ENCODE measurements at regions not wholly inside any gene's neighbourhood (a gene's known extent, or its start where the extent isn't known, plus 50 kb on each side); places are given as distances from the start of the nearest gene placed in this dataset.

DNA sequence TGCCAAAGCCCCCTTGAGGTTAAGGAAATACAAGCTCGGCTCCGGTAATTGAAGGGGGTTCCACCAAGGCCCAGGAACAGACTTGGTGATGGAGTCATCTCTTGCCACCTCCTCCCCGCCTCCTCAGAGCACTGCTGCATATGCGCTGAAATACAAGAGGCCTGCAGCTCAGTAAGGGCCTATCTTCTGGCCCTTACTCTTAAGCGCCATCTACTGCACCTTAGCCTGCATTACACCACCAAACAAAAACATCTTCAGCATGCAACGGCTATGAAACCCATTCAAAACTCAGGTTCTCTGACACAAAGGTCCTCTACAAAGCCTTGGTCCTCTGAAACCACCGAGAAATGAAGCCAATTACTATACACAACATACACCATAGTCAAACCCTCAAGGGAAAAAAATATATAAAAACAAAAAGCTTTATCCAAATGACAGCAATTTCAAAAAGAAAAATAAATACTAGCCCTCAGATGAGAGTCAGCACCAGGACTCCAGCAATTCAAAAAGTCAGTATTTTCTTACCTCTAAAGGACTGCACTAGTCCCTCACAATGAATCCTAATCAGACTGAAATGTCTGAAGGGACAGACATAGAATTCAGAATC lies 176.8 kb upstream of the TBX20 start:
- H3K27ac ChIP-seq (ENCODE audit: extremely low read depth, low read depth, low read length) = no peak overlapping the region
- no peaks in the 10 kb centered on the region for H3K27me3 ChIP-seq (ENCODE audit: control insufficient read depth in 2 of 2, insufficient read depth in 2 of 2, low read length in 2 of 2)
- CTCF ChIA-PET (ENCODE audit: low intra/inter-chr PET ratio) = no interaction called here
- H4K20me1 ChIP-seq (replicated peaks; ENCODE audit: control insufficient read depth, insufficient read depth, low read length) = no peaks in the 10 kb centered on the region
- H3K9ac ChIP-seq (ENCODE audit: insufficient read depth in 1 of 2, low read depth in 2 of 2, low read length in 2 of 2) = no peak overlapping the region
- H3K4me1 ChIP-seq (replicated peaks in 1 of 2; ENCODE audit: control insufficient read depth in 2 of 2, insufficient read depth in 2 of 2, low read length in 2 of 2) = no peaks in the 10 kb centered on the region
- under 1% methylated on average over 7 of the region's 7 CpGs for WGBS (ENCODE audit: insufficient coverage, low coverage, missing lambda C conversion rate)
- intact Hi-C loops (cut with micrococcal nuclease) (loop anchor here (10.0 kb wide), 1 partner anchor 236 kb away; no protein-coding TSS in a partner anchor), in situ Hi-C loops (cut with MboI) (no loop called here)
- no peaks in the 10 kb centered on the region for H3K9me3 ChIP-seq (replicated peaks; ENCODE audit: control insufficient read depth, insufficient read depth, low read depth, low read length)
- no TSS peak for BruUV-seq (replicated peaks)
- POLR2A ChIA-PET = no interaction called here
- no peak overlapping the region for H3K4me3 ChIP-seq
- H3K79me2 ChIP-seq (ENCODE audit: control insufficient read depth, insufficient read depth, low read length) = no peaks in the 10 kb centered on the region
- ATAC-seq = peak; percentile 90
- H3K9me1 ChIP-seq (ENCODE audit: control insufficient read depth, insufficient read depth, low read length) = no peaks in the 10 kb centered on the region
- no peak overlapping the region for H2AFZ ChIP-seq (ENCODE audit: low read depth, low read length)
- no peaks in the 10 kb centered on the region for H3K36me3 ChIP-seq (ENCODE audit: control insufficient read depth, insufficient read depth, low read length)
- no peak overlapping the region for H3K4me2 ChIP-seq (ENCODE audit: insufficient read depth, low read length)
- peak; percentile 49 to 57 (median 53) for DNase-seq (ENCODE audit: extremely low read depth in 1 of 4, low spot score in 3 of 4)
- peak; percentile 91 for FAIRE-seq
- no peak for TF ChIP-seq SMARCB1 (IDR thresholded peaks at IDR 0.05; ENCODE audit: insufficient read length, low read depth)
- no peak for TF ChIP-seq SMAD4 (CRISPR knock-in tag; conservative IDR thresholded peaks at IDR 0.05)
- TF ChIP-seq ZNF263 (CRISPR knock-in tag; IDR thresholded peaks at IDR 0.05; ENCODE audit: borderline replicate concordance) = no peak
- TF ChIP-seq, protein P1, sequence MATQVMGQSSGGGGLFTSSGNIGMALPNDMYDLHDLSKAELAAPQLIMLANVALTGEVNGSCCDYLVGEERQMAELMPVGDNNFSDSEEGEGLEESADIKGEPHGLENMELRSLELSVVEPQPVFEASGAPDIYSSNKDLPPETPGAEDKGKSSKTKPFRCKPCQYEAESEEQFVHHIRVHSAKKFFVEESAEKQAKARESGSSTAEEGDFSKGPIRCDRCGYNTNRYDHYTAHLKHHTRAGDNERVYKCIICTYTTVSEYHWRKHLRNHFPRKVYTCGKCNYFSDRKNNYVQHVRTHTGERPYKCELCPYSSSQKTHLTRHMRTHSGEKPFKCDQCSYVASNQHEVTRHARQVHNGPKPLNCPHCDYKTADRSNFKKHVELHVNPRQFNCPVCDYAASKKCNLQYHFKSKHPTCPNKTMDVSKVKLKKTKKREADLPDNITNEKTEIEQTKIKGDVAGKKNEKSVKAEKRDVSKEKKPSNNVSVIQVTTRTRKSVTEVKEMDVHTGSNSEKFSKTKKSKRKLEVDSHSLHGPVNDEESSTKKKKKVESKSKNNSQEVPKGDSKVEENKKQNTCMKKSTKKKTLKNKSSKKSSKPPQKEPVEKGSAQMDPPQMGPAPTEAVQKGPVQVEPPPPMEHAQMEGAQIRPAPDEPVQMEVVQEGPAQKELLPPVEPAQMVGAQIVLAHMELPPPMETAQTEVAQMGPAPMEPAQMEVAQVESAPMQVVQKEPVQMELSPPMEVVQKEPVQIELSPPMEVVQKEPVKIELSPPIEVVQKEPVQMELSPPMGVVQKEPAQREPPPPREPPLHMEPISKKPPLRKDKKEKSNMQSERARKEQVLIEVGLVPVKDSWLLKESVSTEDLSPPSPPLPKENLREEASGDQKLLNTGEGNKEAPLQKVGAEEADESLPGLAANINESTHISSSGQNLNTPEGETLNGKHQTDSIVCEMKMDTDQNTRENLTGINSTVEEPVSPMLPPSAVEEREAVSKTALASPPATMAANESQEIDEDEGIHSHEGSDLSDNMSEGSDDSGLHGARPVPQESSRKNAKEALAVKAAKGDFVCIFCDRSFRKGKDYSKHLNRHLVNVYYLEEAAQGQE (IDR thresholded peaks at IDR 0.05; ENCODE audit: borderline replicate concordance) = peak; percentile 50; the same call in 1 of the 2 replicates
- TF ChIP-seq, protein P1 (CRISPR knock-in tag; IDR thresholded peaks at IDR 0.05; ENCODE audit: low read depth) = no peak
- no peak for TF ChIP-seq ZKSCAN1 (IDR thresholded peaks at IDR 0.05; ENCODE audit: low read depth, low read length)
- TF ChIP-seq ZNF668 (CRISPR knock-in tag; IDR thresholded peaks at IDR 0.05) = no peak
- no peak for TF ChIP-seq KLF6 (CRISPR knock-in tag; IDR thresholded peaks at IDR 0.05; ENCODE audit: borderline replicate concordance)
- TF ChIP-seq TBL1XR1 (IDR thresholded peaks at IDR 0.05; ENCODE audit: low read length in 2 of 2) = no peak
- TF ChIP-seq RAD21 (CRISPR knock-in tag; conservative IDR thresholded peaks at IDR 0.05 in 1 of 2, IDR thresholded peaks at IDR 0.05 in 1 of 2) = peak; percentile 41 to 65
- TF ChIP-seq MTA3 (IDR thresholded peaks at IDR 0.05; ENCODE audit: borderline replicate concordance) = no peak
- TF ChIP-seq HNRNPL (IDR thresholded peaks at IDR 0.05; ENCODE audit: low read depth, low read length) = no peak
- TF ChIP-seq MEF2A (IDR thresholded peaks at IDR 0.05; ENCODE audit: control insufficient read depth, low read depth, low read length) = no peak
- TF ChIP-seq ZNF217 (CRISPR knock-in tag; IDR thresholded peaks at IDR 0.05) = no peak
- TF ChIP-seq CCAR2 (IDR thresholded peaks at IDR 0.05; ENCODE audit: low read depth, low read length) = no peak
- TF ChIP-seq ZBTB8A (IDR thresholded peaks at IDR 0.05; ENCODE audit: partially characterized antibody) = no peak
- no peak for TF ChIP-seq GTF2F1 (IDR thresholded peaks at IDR 0.05; ENCODE audit: low read depth, low read length)
